ENCODE measurements at regions not wholly inside any gene's neighbourhood (a gene's known extent, or its start where the extent isn't known, plus 50 kb on each side); places are given as distances from the start of the nearest gene placed in this dataset.

DNA sequence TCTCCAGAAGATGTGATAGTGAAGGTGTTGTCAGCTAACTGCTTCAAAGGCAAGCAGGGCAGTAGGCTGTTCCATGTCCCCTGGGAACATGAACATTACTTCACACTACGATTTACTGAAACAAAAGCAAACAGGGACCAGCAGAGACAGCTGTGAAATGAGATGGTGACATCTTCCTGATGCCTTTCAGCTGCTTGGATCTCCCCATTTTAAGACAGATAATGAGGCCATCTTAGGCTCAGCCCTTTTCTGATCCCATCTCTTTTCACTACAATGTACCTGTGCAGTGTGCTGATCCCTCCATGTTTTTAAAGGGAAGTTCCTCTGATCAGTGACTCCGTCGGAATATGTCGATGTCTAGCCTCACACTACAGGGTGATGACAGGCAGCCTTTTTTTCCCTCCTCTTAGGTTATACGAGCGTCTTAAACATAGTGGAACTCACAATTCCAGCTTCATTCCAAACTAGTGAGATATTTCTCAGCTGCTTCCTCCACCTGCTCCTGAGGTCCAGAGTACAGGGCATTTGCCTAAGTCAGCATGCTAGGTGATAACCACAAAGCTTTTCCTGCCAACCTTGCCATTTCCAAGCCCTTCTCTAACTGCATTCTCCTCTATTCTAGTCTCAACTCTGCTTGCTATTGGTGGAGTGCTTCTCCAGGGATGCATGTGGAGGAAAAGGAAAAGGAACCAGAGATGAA is 87.6 kb upstream of the EGLN3 start:
- TF ChIP-seq, protein P1, sequence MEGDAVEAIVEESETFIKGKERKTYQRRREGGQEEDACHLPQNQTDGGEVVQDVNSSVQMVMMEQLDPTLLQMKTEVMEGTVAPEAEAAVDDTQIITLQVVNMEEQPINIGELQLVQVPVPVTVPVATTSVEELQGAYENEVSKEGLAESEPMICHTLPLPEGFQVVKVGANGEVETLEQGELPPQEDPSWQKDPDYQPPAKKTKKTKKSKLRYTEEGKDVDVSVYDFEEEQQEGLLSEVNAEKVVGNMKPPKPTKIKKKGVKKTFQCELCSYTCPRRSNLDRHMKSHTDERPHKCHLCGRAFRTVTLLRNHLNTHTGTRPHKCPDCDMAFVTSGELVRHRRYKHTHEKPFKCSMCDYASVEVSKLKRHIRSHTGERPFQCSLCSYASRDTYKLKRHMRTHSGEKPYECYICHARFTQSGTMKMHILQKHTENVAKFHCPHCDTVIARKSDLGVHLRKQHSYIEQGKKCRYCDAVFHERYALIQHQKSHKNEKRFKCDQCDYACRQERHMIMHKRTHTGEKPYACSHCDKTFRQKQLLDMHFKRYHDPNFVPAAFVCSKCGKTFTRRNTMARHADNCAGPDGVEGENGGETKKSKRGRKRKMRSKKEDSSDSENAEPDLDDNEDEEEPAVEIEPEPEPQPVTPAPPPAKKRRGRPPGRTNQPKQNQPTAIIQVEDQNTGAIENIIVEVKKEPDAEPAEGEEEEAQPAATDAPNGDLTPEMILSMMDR (IDR thresholded peaks at IDR 0.05; ENCODE audit: low read depth, low read length) = no peak
- TF ChIP-seq EZH2phosphoT487 (IDR thresholded peaks at IDR 0.05; ENCODE audit: low read depth) = no peak

All from OCI-LY3 (cell line).